GM18519 (cell line): ENCODE measurements at regions not wholly inside any gene's neighbourhood (a gene's known extent, or its start where the extent isn't known, plus 50 kb on each side); places are given as distances from the start of the nearest gene placed in this dataset.
A peak's percentile ranks its signal among the peaks of the same experiment; 100 is the strongest.
"Not testable (repeated sequence)": the region's sequence is repeated elsewhere in the genome, so short reads cannot be mapped to it uniquely, and the experiment has no call there.

Experiments
- ATAC-seq: cut with Tn5 transposase; IDR thresholded peaks from one replicate; pipeline ENCODE4 v1.9.1; 2021; ENCODE audit warnings: mild to moderate bottlenecking, moderate library complexity; ENCODE audit not compliant: unreplicated experiment, low FRiP score

GRCh38 chr18:25592804-25593360 is 240.9 kb upstream of the ZNF521 start:
- ATAC-seq, result no peak

- ATAC-seq, result no peak
These were observed 238.5 kb upstream of the ZNF521 start for GRCh38 chr18:25590456-25590855.

- no peak for ATAC-seq
These were observed 235.6 kb upstream of the ZNF521 start for GRCh38 chr18:25587545-25587944.

DNA sequence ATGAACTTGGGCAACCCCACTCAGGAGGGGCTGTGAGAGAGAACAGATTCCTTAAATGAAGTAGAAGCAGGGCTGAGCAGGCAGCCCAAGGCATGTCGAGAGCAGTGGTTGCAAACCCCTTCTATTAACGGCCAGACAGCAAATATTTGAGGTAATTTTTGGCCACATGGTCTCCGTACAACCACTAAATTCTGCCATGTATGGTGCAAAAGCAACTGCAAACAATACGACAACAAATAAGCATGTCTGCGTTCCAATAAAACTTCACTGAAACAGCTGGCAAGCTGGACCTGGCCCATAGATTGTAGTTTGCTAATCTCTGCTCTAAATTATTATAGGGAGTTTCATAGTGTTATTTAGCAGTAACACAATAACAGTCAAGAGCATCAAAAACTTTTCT is 217.0 kb upstream of the ZNF521 start:
- no peak for ATAC-seq

DNA sequence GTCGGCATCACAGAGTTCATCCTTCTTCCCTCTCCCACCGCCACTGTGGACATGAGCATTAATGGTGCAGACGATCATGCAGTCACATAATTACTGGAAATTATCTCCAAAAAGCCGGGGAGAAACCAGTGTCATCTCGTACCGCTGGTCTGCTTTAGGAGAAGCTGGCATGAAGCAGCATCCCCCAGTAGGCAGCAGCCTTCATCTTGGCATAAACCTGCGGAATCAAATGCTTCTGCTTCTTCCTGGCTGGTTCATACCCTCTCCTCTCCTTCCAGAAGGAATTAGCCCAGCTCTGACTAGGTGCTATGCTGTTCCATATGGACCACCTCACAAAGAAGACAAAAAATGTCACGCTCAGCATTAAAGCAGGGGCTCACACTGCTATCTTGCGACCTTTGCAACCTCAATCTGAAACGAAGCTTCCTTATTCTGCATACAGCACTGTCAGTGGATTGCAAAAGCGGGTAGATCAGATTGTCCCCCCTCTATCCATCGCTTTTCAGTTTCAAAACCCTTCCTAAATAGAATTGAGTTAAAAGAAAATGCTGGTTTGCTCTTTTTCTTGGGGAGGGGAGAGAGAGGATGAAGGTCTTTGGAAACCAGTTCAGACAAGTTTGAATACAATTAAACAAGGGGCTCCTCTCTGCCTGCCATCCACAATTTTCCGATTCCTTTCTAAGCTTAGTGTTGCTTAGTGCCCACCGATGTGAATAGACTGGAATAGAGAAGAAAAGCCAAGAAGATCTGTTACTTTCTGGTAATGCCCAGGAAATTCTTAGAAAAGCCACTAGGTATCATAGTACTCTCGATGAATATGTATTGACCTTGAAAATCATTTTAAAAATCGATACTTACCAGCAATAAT is 212.1 kb upstream of the ZNF521 start:
- ATAC-seq, result no peak

DNA sequence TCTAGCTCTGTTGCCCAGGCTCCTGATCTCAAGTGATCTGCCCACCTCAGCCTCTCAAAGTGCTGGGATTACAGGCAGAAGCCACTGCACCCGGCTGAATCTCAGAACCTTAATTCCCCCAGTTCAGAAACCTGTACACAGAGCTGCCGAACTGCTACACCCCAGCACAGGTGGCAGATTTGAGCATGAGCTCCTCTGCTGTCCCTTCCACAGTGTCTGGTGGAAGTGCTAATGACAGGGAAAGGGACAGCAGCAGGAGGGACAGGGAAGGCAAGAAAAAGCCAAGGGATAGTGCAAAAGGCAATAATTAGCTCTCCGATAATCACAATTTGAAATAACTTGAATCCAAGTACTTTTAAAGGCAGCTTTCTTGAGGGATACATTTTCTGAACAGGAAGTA is 211.4 kb upstream of the ZNF521 start:
- no peak for ATAC-seq

DNA sequence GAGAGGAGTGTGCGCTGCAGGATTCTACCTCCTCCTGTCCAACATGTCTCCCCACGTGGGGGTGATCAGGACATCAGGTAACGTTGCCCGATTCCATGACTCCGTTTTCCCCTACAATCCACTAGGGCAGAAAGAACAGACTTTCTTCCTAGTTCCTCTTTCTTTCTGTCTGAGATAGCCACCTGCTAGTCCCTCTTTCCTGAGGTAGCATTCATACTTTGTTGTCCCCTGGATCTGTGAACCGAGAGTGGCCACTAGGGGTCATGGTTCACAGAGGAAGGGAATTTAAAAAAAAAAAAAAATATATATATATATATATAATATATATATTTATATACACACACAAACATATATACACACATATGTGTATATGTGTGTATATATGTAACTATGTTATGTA is 210.0 kb upstream of the ZNF521 start:
- no peak for ATAC-seq

GRCh38 chr18:25560369-25560768 is 208.4 kb upstream of the ZNF521 start:
- no peak for ATAC-seq

DNA sequence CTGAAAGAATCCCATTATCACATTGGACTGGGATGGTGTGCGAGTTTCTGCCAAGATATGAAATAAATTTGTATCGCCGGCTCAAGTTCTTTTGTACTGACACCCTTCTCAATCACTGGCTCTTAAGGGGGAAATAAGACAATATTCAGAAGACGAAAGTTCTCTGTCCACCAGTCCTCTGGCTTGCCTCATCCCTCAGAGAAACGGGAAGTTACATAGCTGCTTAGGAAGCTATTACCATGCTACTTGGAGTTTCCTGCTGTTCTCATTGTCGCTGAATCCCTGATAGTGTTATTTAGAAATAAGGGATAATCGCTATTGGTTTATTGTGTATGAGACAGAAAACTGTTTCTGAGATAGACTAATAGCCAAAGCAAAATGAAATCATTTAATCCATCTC is 205.0 kb upstream of the ZNF521 start:
- ATAC-seq, result no peak

GRCh38 chr18:25553631-25554263 is 201.8 kb upstream of the ZNF521 start:
- no peak for ATAC-seq

- no peak for ATAC-seq
These were observed 192.8 kb upstream of the ZNF521 start for GRCh38 chr18:25544546-25545287.

DNA sequence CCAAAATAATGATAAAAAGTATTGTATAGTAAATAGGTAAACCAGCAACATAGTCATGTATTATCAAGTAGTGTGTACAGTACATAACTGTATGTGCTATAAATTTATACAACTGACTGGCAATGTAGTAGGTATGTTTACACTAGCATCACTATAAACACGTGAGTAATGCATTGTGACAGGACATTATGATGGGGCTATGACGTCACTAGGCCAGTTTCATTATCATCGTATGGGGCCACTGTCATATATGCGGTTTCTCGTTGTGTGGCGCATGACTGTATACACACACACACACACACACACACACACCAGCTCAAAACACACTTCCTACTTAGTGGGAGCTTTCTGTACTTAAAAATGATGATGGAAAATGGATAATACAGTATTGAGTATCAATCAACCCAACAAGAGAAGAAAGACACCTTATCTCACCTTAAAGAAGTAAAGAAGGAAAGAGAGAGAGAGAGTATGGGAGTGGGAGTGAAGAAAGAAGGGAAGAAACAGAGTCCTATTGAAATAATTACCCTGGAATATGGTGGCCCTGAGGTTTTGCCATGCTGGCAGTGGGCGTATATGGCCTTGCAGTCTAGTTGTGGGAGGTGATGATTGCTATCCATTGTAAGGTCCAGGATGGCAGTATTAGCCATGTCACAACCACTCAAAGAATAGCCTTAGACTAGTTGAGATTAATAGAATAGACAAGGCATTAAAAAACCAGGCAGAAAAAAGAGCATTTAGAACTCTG is 186.4 kb upstream of the ZNF521 start:
- no peak for ATAC-seq

DNA sequence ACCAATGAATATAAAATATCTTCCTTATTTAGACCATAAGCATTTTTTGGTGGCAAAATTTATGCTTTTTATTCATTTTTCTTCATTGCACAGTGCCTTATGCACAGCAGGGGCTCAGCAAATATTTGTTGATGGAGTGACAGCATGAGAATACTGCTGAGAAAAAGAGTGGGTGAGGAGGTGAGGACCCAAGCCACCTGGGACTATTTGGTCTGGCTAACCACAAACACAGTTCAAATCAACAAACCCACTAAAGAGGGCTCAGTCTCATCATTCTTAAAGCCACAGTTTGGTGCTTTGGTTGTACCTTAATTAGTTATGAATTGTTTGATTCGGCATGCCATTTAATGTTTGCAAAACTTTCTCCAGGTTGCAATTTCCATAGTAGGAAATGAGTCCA is 183.5 kb upstream of the ZNF521 start:
- ATAC-seq, result no peak

DNA sequence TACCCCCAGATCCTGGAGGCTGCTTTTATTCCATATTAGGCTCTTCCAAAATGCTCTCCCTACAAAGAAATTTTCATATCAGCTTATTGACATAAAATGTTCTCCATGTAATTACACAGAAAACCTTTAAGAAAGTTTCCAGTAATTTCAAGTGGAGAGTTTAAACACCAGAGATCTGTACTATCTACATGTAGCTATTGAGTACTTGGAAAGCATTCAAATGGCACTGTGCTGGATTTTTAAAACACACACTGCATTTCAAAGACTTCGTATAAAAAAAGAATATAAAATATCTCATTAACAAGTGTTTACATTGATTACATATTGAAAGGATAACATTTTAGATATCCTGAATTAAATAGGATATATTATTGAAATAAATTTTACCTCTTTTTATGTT is 182.4 kb upstream of the ZNF521 start:
- no peak for ATAC-seq

GRCh38 chr18:25533218-25533617 is 181.3 kb upstream of the ZNF521 start:
- ATAC-seq, result no peak

- no peak for ATAC-seq
These were observed 179.2 kb upstream of the ZNF521 start for GRCh38 chr18:25531207-25531606.

DNA sequence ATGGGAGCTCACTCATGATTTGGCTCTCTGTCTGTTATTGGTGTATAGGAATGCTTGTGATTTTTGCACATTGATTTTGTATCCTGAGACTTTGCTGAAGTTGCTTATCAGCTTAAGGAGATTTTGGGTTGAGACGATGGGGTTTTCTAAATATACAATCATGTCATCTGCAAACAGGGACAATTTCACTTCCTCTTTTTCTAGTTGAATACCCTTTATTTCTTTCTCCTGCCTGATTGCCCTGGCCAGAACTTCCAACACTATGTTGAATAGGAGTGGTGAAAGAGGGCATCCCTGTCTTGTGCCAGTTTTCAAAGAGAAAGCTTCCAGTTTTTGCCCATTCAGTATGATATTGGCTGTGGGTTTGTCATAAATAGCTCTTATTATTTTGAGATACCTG is 173.8 kb upstream of the ZNF521 start:
- not testable (repeated sequence) for ATAC-seq

DNA sequence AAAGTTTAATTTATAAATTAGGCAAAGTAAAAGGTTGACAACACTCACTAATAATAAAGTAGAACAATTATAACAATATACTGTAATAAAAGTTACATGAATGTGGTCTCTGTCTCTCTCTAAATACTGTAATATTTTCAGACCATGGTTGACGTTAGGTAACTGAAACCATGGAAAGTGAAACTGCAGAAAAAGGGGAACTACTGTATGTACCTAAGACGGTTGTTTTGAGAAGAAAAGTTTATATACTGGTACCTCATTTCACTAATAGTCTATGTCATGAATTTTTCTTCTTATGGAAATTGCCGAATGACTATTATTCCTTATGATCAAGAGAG is 166.7 kb upstream of the ZNF521 start:
- ATAC-seq, result peak; percentile 99

DNA sequence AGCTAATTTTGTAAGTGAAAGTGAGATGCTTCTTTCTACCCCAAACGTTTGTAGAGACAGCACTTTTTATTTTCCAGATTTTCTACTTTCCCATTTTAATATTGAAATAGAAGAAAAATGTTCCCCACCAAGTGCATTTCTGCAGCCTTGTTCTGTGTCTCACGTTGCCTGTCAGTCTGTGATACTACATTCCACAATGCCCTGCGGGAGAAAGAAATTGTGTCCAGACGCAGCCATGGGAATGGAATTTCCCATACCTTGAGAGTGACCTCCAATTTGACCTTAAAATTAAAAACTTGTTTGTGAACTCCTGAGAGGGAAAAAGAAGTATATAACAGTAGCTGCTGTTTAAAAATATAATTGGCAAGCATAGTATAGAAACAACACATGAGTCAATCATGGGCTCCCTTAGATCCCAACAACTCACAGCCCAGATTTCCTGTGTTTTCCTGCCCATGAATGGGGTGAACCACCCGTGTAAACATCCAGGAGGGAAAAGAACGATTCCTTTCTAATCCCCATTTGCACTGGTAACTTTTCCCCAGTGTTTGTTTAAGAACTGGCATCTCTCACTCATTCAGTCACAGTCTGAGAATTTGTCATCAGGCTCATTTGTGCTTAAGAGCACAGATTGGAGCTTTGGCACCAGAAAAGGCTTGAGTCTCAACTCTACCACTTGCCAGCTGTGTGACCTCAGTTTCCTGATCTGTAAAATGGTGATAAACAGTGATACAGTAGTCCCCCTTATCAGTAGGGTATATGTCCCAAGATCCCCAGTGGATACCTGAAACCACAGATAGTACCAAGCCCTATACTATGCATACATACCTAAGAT is 166.1 kb upstream of the ZNF521 start:
- ATAC-seq, result peak; percentile 29
